Prostate gland (tissue), 2 donors: ENCODE measurements at regions not wholly inside any gene's neighbourhood (a gene's known extent, or its start where the extent isn't known, plus 50 kb on each side); places are given as distances from the start of the nearest gene placed in this dataset.

ENCODE experiments used
- DNase-seq: peaks from one replicate; pipeline ENCODE4 v3.0.0-alpha.2; 2019; ENCODE audit warnings: low spot score
- H3K27ac ChIP-seq, 2 donors: fragments of 200-600 bp; sonication (generic); 2 replicates each; pipeline ENCODE4 v1.5.1; 2017 to 2019
- H3K27me3 ChIP-seq: fragments of 200-600 bp; sonication (generic); replicated peaks from 2 replicates; pipeline ENCODE4 v1.5.1; 2019; ENCODE audit not compliant: insufficient read depth
- H3K36me3 ChIP-seq, 2 donors: fragments of 200-600 bp; sonication (generic); 1 replicate in 1 of 2; 2 replicates in 1 of 2; pipeline versions ENCODE4 v1.5.1 to v1.8.1; 2017 to 2019
- H3K4me1 ChIP-seq: fragments of 200-600 bp; sonication (generic); replicated peaks from 2 replicates; pipeline ENCODE4 v1.5.1; 2019
- H3K4me3 ChIP-seq, 2 donors: fragments of 200-600 bp; sonication (generic); 2 replicates each; pipeline ENCODE4 v1.5.1; 2017 to 2019
- H3K9me3 ChIP-seq: fragments of 200-600 bp; sonication (generic); 2 replicates; pipeline ENCODE4 v1.5.1; 2017
- CTCF ChIP-seq, 4 experiments: fragments of 200-600 bp in 2 of 4; fragments of 450-650 bp in 2 of 4; sonication (generic) in 2 of 4; IDR thresholded peaks; 1 replicate in 3 of 4; 2 replicates in 1 of 4; pipeline ENCODE4 v1.5.1; 2016 to 2019; ENCODE audit warnings: antibody characterized with exemption in 4 of 4, mild to moderate bottlenecking in 2 of 4, moderate library complexity in 2 of 4
- POLR2A ChIP-seq: fragments of 450-650 bp; IDR thresholded peaks from one replicate; pipeline ENCODE4 v1.6.1; 2016; ENCODE audit warnings: antibody characterized with exemption, mild to moderate bottlenecking
- POLR2AphosphoS5 ChIP-seq: sonication (generic); formaldehyde crosslinking; IDR thresholded peaks from one replicate; pipeline ENCODE4 v1.6.1; 2017; ENCODE audit warnings: antibody characterized with exemption
- WGBS: methylation state at CpG from one replicate; pipeline ENCODE4 v1.1.5; 2018; 5-methylcytosine and 5-hydroxymethylcytosine counted together
- intact Hi-C: fragments of 100-400 bp; cut with DNase I; formaldehyde crosslinking; loops from one replicate; pipeline ENCODE4 v1.14.2; 2022

- H3K36me3 ChIP-seq: no peaks in the 10 kb centered on the region
- DNase-seq: no peak
- intact Hi-C loops: loop anchor here (5.0 kb wide), 2 partner anchors 208 to 263 kb away; partner anchors contain the start of gene ALDH7A1
- 66% methylated on average over 7 of the region's 7 CpGs for WGBS
- no peaks in the 10 kb centered on the region for H3K4me1 ChIP-seq
- no peak overlapping the region for H3K4me3 ChIP-seq
- H3K27ac ChIP-seq: no peak overlapping the region
- no peaks in the 10 kb centered on the region for H3K9me3 ChIP-seq
- no peaks in the 10 kb centered on the region for H3K27me3 ChIP-seq
- TF ChIP-seq POLR2A (no peak), POLR2AphosphoS5 (no peak), CTCF (IDR thresholded peaks at IDR 0.05) (no peak)
These were observed 88.4 kb upstream of the GRAMD2B start for GRCh38 chr5:126334760-126335159.

GRCh38 chr5:126335886-126336285, 87.3 kb upstream of the GRAMD2B start:
- WGBS: 49% methylated on average over 2 of the region's 2 CpGs
- TF ChIP-seq CTCF (IDR thresholded peaks at IDR 0.05) (no peak), POLR2AphosphoS5 (no peak), POLR2A (no peak)
- no peaks in the 10 kb centered on the region for H3K36me3 ChIP-seq
- H3K4me3 ChIP-seq: no peak overlapping the region
- DNase-seq: no peak
- intact Hi-C loops: loop anchor here (5.0 kb wide), 2 partner anchors 206 to 261 kb away; partner anchors contain the start of gene ALDH7A1
- no peaks in the 10 kb centered on the region for H3K9me3 ChIP-seq
- H3K27me3 ChIP-seq: no peaks in the 10 kb centered on the region
- no peak overlapping the region for H3K27ac ChIP-seq
- no peaks in the 10 kb centered on the region for H3K4me1 ChIP-seq

- peak; percentile 49 for TF ChIP-seq POLR2AphosphoS5
- TF ChIP-seq POLR2A: no peak
- TF ChIP-seq CTCF (IDR thresholded peaks at IDR 0.05): no peak
- no peaks in the 10 kb centered on the region for H3K27me3 ChIP-seq
- H3K36me3 ChIP-seq: no peaks in the 10 kb centered on the region
- H3K4me1 ChIP-seq: no peaks in the 10 kb centered on the region
- H3K9me3 ChIP-seq: no peaks in the 10 kb centered on the region
- H3K4me3 ChIP-seq: peak overlapping the region in 1 of 2 donors; percentile 12
- intact Hi-C loops: loop anchor here (5.0 kb wide), 2 partner anchors 204 to 259 kb away; partner anchors contain the start of gene ALDH7A1
- WGBS: 35% methylated on average over 7 of the region's 7 CpGs
- peak overlapping the region; percentile 27 to 47 for H3K27ac ChIP-seq
- DNase-seq: peak; percentile 26
These were observed 84.6 kb upstream of the GRAMD2B start for GRCh38 chr5:126338635-126339034.

- 23% methylated on average over 4 of the region's 4 CpGs for WGBS
These were observed 83.9 kb upstream of the GRAMD2B start for GRCh38 chr5:126339215-126339805.

More at GRCh38 chr5:126339215-126339805, 83.9 kb upstream of the GRAMD2B start:
- Histone ChIP-seq H3K27me3 (no peaks in the 10 kb centered on the region), H3K4me1 (no peaks in the 10 kb centered on the region), H3K27ac (peak overlapping the region; percentile 27 to 47), H3K4me3 (peak overlapping the region in 1 of 2 donors; percentile 12), H3K9me3 (no peaks in the 10 kb centered on the region), H3K36me3 (no peaks in the 10 kb centered on the region)
- intact Hi-C loops: loop anchor here (5.0 kb wide), 2 partner anchors 203 to 258 kb away; partner anchors contain the start of gene ALDH7A1
- TF ChIP-seq POLR2AphosphoS5 (peak; percentile 54), POLR2A (no peak), CTCF (IDR thresholded peaks at IDR 0.05) (peak; percentile 84 to 93 (median 92))
- peak; percentile 75 for DNase-seq
